ENCODE measurements at regions not wholly inside any gene's neighbourhood (a gene's known extent, or its start where the extent isn't known, plus 50 kb on each side); places are given as distances from the start of the nearest gene placed in this dataset.

GRCh38 chr3:127452321-127452821 lies 138.2 kb downstream of the TPRA1 start:
- H3K27me3 ChIP-seq = peaks cover 0 to 2% of the 10 kb centered on the region in 2 donors
- peaks cover 5 to 10% of the 10 kb centered on the region in 2 donors for H3K4me1 ChIP-seq
- H3K36me3 ChIP-seq = no peaks in the 10 kb centered on the region
- DNase-seq (ENCODE audit: low spot score in 2 of 2) = peak in 1 of 2 donors; percentile 35
- intact Hi-C loops (cut with DNase I; ENCODE audit: low total_unique reads) = no loop called here
- H3K9me3 ChIP-seq = no peaks in the 10 kb centered on the region
- H3K4me3 ChIP-seq = no peak overlapping the region
- no peak overlapping the region for H3K27ac ChIP-seq
- TF ChIP-seq POLR2AphosphoS5 (IDR thresholded peaks at IDR 0.05) (no peak), POLR2A (IDR thresholded peaks at IDR 0.05) (no peak), CTCF (IDR thresholded peaks at IDR 0.05) (no peak)

- Histone ChIP-seq H3K36me3 (no peaks in the 10 kb centered on the region), H3K4me3 (no peak overlapping the region), H3K27ac (no peak overlapping the region), H3K4me1 (peaks cover 0 to 10% of the 10 kb centered on the region in 2 donors), H3K9me3 (no peaks in the 10 kb centered on the region), H3K27me3 (no peaks in the 10 kb centered on the region)
- intact Hi-C loops (cut with DNase I; ENCODE audit: low total_unique reads) = no loop called here
- TF ChIP-seq CTCF (IDR thresholded peaks at IDR 0.05) (no peak), POLR2AphosphoS5 (IDR thresholded peaks at IDR 0.05) (no peak), POLR2A (IDR thresholded peaks at IDR 0.05) (no peak)
- DNase-seq (ENCODE audit: low spot score in 2 of 2) = no peak
These were observed 139.2 kb downstream of the TPRA1 start for GRCh38 chr3:127451321-127451720.

- Histone ChIP-seq H3K4me1 (peaks cover 0 to 1% of the 10 kb centered on the region in 2 donors), H3K27ac (no peak overlapping the region), H3K36me3 (no peaks in the 10 kb centered on the region), H3K27me3 (no peaks in the 10 kb centered on the region), H3K4me3 (no peak overlapping the region), H3K9me3 (no peaks in the 10 kb centered on the region)
- intact Hi-C loops (cut with DNase I; ENCODE audit: low total_unique reads) = no loop called here
- no peak for TF ChIP-seq POLR2AphosphoS5 (IDR thresholded peaks at IDR 0.05)
- no peak for TF ChIP-seq CTCF (IDR thresholded peaks at IDR 0.05)
- TF ChIP-seq POLR2A (IDR thresholded peaks at IDR 0.05) = no peak
- DNase-seq (ENCODE audit: low spot score in 2 of 2) = peak in 1 of 2 donors; percentile 41
These were observed 140.2 kb downstream of the TPRA1 start for GRCh38 chr3:127450331-127450730.

DNA sequence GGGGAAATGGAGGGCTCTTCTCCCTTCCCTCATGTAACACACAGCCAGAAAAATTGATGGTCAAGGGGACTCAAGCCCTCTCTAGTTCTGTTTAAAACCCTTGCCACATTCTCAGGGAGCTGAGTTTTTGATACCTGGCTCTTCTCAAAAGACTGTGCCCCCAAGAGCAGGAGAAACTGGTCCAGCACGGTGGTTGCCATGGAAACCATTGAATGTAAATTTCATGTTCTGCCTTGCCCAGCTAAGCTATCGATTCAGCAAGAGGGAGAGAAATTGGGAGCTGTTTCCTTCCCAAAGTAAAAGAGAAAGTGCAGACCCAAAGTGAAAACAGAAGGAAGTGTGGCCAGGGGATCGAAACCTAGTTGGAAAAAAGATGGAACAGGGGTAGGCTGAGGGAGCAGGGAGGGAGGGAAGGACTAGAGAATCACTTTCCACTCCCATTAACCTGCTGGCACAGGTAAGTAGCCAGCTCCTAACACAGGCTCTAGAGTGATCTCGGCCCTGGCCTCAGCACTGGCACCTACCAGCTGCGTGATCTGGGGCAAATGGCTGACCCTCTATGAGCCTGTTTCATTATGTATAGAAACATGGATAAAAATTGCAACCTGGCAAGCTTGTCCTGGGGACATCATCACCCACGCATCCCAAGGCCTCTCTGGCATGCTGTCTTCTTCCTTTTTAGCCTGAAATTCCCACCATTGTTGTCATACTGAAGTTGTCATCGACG lies 140.9 kb downstream of the TPRA1 start:
- Histone ChIP-seq H3K27ac (no peak overlapping the region), H3K4me1 (no peaks in the 10 kb centered on the region), H3K36me3 (no peaks in the 10 kb centered on the region), H3K4me3 (no peak overlapping the region), H3K9me3 (no peaks in the 10 kb centered on the region), H3K27me3 (no peaks in the 10 kb centered on the region)
- TF ChIP-seq CTCF (IDR thresholded peaks at IDR 0.05) (no peak), POLR2AphosphoS5 (IDR thresholded peaks at IDR 0.05) (no peak), POLR2A (IDR thresholded peaks at IDR 0.05) (no peak)
- intact Hi-C loops (cut with DNase I; ENCODE audit: low total_unique reads) = loop anchor here (10.0 kb wide), 1 partner anchor 235 kb away; no protein-coding TSS in a partner anchor
- peak in 1 of 2 donors; percentile 9 for DNase-seq (ENCODE audit: low spot score in 2 of 2)

DNA sequence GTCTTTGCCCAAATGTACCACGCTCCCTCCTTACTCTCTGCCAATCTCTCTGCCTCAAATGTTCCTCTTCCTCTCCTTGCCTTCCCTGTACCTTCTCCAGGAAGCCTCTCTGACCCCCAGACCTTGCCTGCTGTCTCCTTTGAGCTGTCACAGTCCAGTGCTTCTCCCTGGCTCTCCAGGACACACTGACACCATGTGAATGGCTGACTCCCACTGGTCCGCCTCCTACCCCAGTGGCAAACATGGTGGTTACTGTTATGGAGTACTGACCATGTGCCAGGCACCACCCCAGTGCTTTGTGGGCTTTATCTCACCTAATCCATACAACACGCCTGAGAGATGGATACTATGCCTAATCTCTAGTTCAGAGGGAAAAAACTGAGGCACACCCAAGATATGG lies 141.9 kb downstream of the TPRA1 start:
- Histone ChIP-seq H3K27me3 (no peaks in the 10 kb centered on the region), H3K4me3 (no peak overlapping the region), H3K27ac (no peak overlapping the region), H3K36me3 (no peaks in the 10 kb centered on the region), H3K4me1 (no peaks in the 10 kb centered on the region), H3K9me3 (no peaks in the 10 kb centered on the region)
- DNase-seq (ENCODE audit: low spot score in 2 of 2) = peak in 1 of 2 donors; percentile 12
- intact Hi-C loops (cut with DNase I; ENCODE audit: low total_unique reads) = loop anchor here (10.0 kb wide), 1 partner anchor 234 kb away; no protein-coding TSS in a partner anchor
- no peak for TF ChIP-seq POLR2A (IDR thresholded peaks at IDR 0.05)
- no peak for TF ChIP-seq CTCF (IDR thresholded peaks at IDR 0.05)
- no peak for TF ChIP-seq POLR2AphosphoS5 (IDR thresholded peaks at IDR 0.05)

Measured in breast epithelium (tissue), 4 donors.